GM23338 (cell line): ENCODE measurements at regions not wholly inside any gene's neighbourhood (a gene's known extent, or its start where the extent isn't known, plus 50 kb on each side); places are given as distances from the start of the nearest gene placed in this dataset.

Experiments
- ATAC-seq: fragments of 200-7000 bp; cut with Tn5 transposase; 3 replicates; pipeline ENCODE4 v1.9.1; 2020
- DNase-seq: peaks from one replicate; pipeline ENCODE4 v3.0.0-alpha.2; 2015; ENCODE audit warnings: low spot score
- H2AFZ ChIP-seq: fragments of 200-600 bp; sonication (generic); 2 replicates; pipeline ENCODE4 v1.8.0; 2016; ENCODE audit warnings: antibody characterized with exemption, mild to moderate bottlenecking, moderate library complexity
- H3F3A ChIP-seq: fragments of 200-600 bp; sonication (generic); replicated peaks from 2 replicates; pipeline ENCODE4 v1.8.0; 2017; ENCODE audit warnings: antibody characterized with exemption, mixed run types, low read depth
- H3K27ac ChIP-seq: fragments of 200-600 bp; sonication (generic); 2 replicates; pipeline ENCODE4 v1.6.1; 2016; ENCODE audit warnings: low read depth
- H3K27me3 ChIP-seq: fragments of 200-600 bp; sonication (generic); 2 replicates; pipeline ENCODE4 v1.8.0; 2016; ENCODE audit warnings: mild to moderate bottlenecking, mixed run types, moderate library complexity; ENCODE audit not compliant: insufficient read depth
- H3K36me3 ChIP-seq: fragments of 200-600 bp; sonication (generic); 2 replicates; pipeline ENCODE4 v1.8.0; 2016; ENCODE audit warnings: mild to moderate bottlenecking; ENCODE audit not compliant: insufficient read depth
- H3K4me1 ChIP-seq: fragments of 200-600 bp; sonication (generic); 2 replicates; pipeline ENCODE4 v1.8.0; 2016; ENCODE audit warnings: mild to moderate bottlenecking, moderate library complexity; ENCODE audit not compliant: insufficient read depth
- H3K4me2 ChIP-seq: fragments of 200-600 bp; sonication (generic); 2 replicates; pipeline ENCODE4 v1.7.1; 2017; ENCODE audit warnings: mixed run types
- H3K4me3 ChIP-seq: fragments of 200-600 bp; sonication (generic); 2 replicates; pipeline ENCODE4 v1.6.1; 2016; ENCODE audit warnings: mixed run types
- H3K79me2 ChIP-seq: fragments of 200-600 bp; sonication (generic); replicated peaks from 2 replicates; pipeline ENCODE4 v1.8.0; 2017; ENCODE audit warnings: mild to moderate bottlenecking; ENCODE audit not compliant: insufficient read depth
- H3K9me2 ChIP-seq: fragments of 200-600 bp; sonication (generic); 2 replicates; pipeline ENCODE4 v1.8.0; 2017; ENCODE audit not compliant: insufficient read depth
- H4K20me1 ChIP-seq: fragments of 200-600 bp; sonication (generic); replicated peaks from 2 replicates; pipeline ENCODE4 v1.8.0; 2017; ENCODE audit warnings: mild to moderate bottlenecking; ENCODE audit not compliant: insufficient read depth
- H3K27ac Mint-ChIP-seq: 2 replicates; pipeline ENCODE4 v1.8.0; 2020; ENCODE audit warnings: inconsistent platforms, mild to moderate bottlenecking, moderate library complexity, mixed read lengths
- H3K27me3 Mint-ChIP-seq: 3 replicates; pipeline ENCODE4 v1.8.0; 2022; ENCODE audit warnings: low read depth, mild to moderate bottlenecking, moderate library complexity, mixed read lengths, inconsistent platforms; ENCODE audit not compliant: insufficient read depth, poor library complexity
- H3K36me3 Mint-ChIP-seq: 3 replicates; pipeline ENCODE4 v1.8.0; 2021; ENCODE audit warnings: low read depth, mild to moderate bottlenecking, inconsistent platforms, moderate library complexity, mixed read lengths
- H3K4me1 Mint-ChIP-seq: 3 replicates; pipeline ENCODE4 v1.8.0; 2020; ENCODE audit warnings: mild to moderate bottlenecking, inconsistent platforms, mixed read lengths
- H3K4me3 Mint-ChIP-seq: 3 replicates; pipeline ENCODE4 v1.8.0; 2021; ENCODE audit warnings: moderate library complexity, mild to moderate bottlenecking, inconsistent platforms, mixed read lengths
- H3K9me3 Mint-ChIP-seq: 3 replicates; pipeline ENCODE4 v1.8.0; 2020; ENCODE audit warnings: moderate library complexity, mild to moderate bottlenecking, inconsistent platforms, mixed read lengths
- CREB1 ChIP-seq: fragments of 250-450 bp; sonication (Bioruptor Pico); IDR thresholded peaks from 2 replicates; pipeline ENCODE4 v1.5.0; 2020; ENCODE audit warnings: low read depth, mild to moderate bottlenecking, moderate library complexity
- CTCF ChIP-seq, 2 experiments: fragments of 200-600 bp in 1 of 2; sonication (generic) in 1 of 2; conservative IDR thresholded peaks; 2 replicates each; pipeline versions ENCODE4 v1.5.1 to v1.6.1; 2016 to 2017; ENCODE audit warnings: antibody characterized with exemption in 2 of 2, low read depth in 2 of 2, mild to moderate bottlenecking in 2 of 2, moderate library complexity in 1 of 2
- ETS1 ChIP-seq: IDR thresholded peaks from 2 replicates; pipeline ENCODE4 v1.6.1; 2016; ENCODE audit warnings: antibody characterized with exemption
- EZH2 ChIP-seq: fragments of 200-600 bp; sonication (generic); IDR thresholded peaks from one replicate; pipeline ENCODE4 v1.8.0; 2017; ENCODE audit warnings: antibody characterized with exemption, mild to moderate bottlenecking, low read depth; ENCODE audit not compliant: unreplicated experiment
- EZH2phosphoT487 ChIP-seq: fragments of 200-600 bp; sonication (generic); IDR thresholded peaks from one replicate; pipeline ENCODE4 v1.8.1; 2018; ENCODE audit warnings: antibody characterized with exemption; ENCODE audit not compliant: unreplicated experiment
- JUNB ChIP-seq: IDR thresholded peaks from one replicate; pipeline ENCODE4 v1.6.1; 2016; ENCODE audit warnings: antibody characterized with exemption; ENCODE audit not compliant: unreplicated experiment
- NANOG ChIP-seq: IDR thresholded peaks from 2 replicates; pipeline ENCODE4 v1.6.1; 2016; ENCODE audit warnings: antibody characterized with exemption, borderline replicate concordance
- POLR2AphosphoS5 ChIP-seq: IDR thresholded peaks from 2 replicates; pipeline ENCODE4 v1.6.1; 2016; ENCODE audit warnings: antibody characterized with exemption, low read depth
- REST ChIP-seq: IDR thresholded peaks from one replicate; pipeline ENCODE4 v1.6.1; 2018; ENCODE audit warnings: antibody characterized with exemption; ENCODE audit not compliant: unreplicated experiment
- STAT1 ChIP-seq: IDR thresholded peaks from one replicate; pipeline ENCODE4 v1.6.1; 2016; ENCODE audit warnings: antibody characterized with exemption; ENCODE audit not compliant: unreplicated experiment
- ZNF114 ChIP-seq: fragments of 250-450 bp; sonication (Bioruptor Pico); IDR thresholded peaks from 2 replicates; pipeline ENCODE4 v1.5.0; 2020; ENCODE audit warnings: mild to moderate bottlenecking, moderate library complexity
- ZNF331 ChIP-seq: fragments of 250-450 bp; sonication (Bioruptor Pico); IDR thresholded peaks from 2 replicates; pipeline ENCODE4 v1.5.0; 2020; ENCODE audit warnings: low read depth, mild to moderate bottlenecking, moderate library complexity
- ZNF462 ChIP-seq: fragments of 250-450 bp; sonication (Bioruptor Pico); IDR thresholded peaks from 2 replicates; pipeline ENCODE4 v1.5.0; 2020; ENCODE audit warnings: mild to moderate bottlenecking, moderate library complexity

GRCh38 chr20:22502731-22503191 lies 81.6 kb downstream of the FOXA2 start:
- Histone ChIP-seq H3K4me2 (no peak overlapping the region), H3K4me3 (no peak overlapping the region), H3K36me3 (no peaks in the 10 kb centered on the region), H3F3A (no peaks in the 10 kb centered on the region), H3K27ac (no peak overlapping the region), H3K4me1 (no peaks in the 10 kb centered on the region), H3K27me3 (no peaks in the 10 kb centered on the region), H4K20me1 (no peaks in the 10 kb centered on the region), H2AFZ (no peak overlapping the region), H3K9me2 (no peaks in the 10 kb centered on the region), H3K79me2 (no peaks in the 10 kb centered on the region)
- DNase-seq (no peak), ATAC-seq (no peak)
- H3K4me3 Mint-ChIP-seq: no peak overlapping the region
- H3K9me3 Mint-ChIP-seq: no peaks in the 10 kb centered on the region
- H3K27me3 Mint-ChIP-seq: peaks cover 5% of the 10 kb centered on the region
- no peak overlapping the region for H3K27ac Mint-ChIP-seq
- peaks cover 4% of the 10 kb centered on the region; the same call in 1 of the 3 replicates for H3K4me1 Mint-ChIP-seq
- H3K36me3 Mint-ChIP-seq: no peaks in the 10 kb centered on the region; the same call in 2 of the 3 replicates
- TF ChIP-seq NANOG (no peak), REST (no peak), EZH2phosphoT487 (no peak), EZH2 (no peak), POLR2AphosphoS5 (no peak), ZNF331 (no peak), CREB1 (CRISPR knock-in tag) (no peak), ZNF114 (CRISPR knock-in tag) (no peak), ZNF462 (CRISPR knock-in tag) (no peak), STAT1 (no peak), ETS1 (no peak), JUNB (no peak), CTCF (conservative IDR thresholded peaks at IDR 0.05; ENCODE audit: low read depth in 2 of 2) (no peak)
